ENCODE measurements at regions not wholly inside any gene's neighbourhood (a gene's known extent, or its start where the extent isn't known, plus 50 kb on each side); places are given as distances from the start of the nearest gene placed in this dataset.

GRCh38 chr3:1798711-1799405 lies 299.8 kb upstream of the CNTN4 start:
- no peak for DNase-seq (ENCODE audit: low spot score in 2 of 2)
- FAIRE-seq = no peak

- FAIRE-seq (no peak), DNase-seq (ENCODE audit: low spot score in 2 of 2) (no peak)
Measured at GRCh38 chr3:1805331-1805730, 293.3 kb upstream of the CNTN4 start.

GRCh38 chr3:1808590-1808989 lies 290.1 kb upstream of the CNTN4 start:
- DNase-seq (ENCODE audit: low spot score in 2 of 2) (no peak), FAIRE-seq (no peak)

- FAIRE-seq = no peak
- no peak for DNase-seq (ENCODE audit: low spot score in 2 of 2)
Measured at GRCh38 chr3:1823867-1824266, 274.8 kb upstream of the CNTN4 start.

- DNase-seq (ENCODE audit: low spot score in 2 of 2) (no peak), FAIRE-seq (no peak)
Measured at GRCh38 chr3:1824359-1824758, 274.3 kb upstream of the CNTN4 start.

GRCh38 chr3:1828519-1828918 lies 270.1 kb upstream of the CNTN4 start:
- no peak for FAIRE-seq
- no peak for DNase-seq (ENCODE audit: low spot score in 2 of 2)

- no peak for FAIRE-seq
- no peak for DNase-seq (ENCODE audit: low spot score in 2 of 2)
Measured at GRCh38 chr3:1830851-1831250, 267.8 kb upstream of the CNTN4 start.

GRCh38 chr3:1832395-1832794 lies 266.3 kb upstream of the CNTN4 start:
- no peak for FAIRE-seq
- no peak for DNase-seq (ENCODE audit: low spot score in 2 of 2)

- FAIRE-seq (no peak), DNase-seq (ENCODE audit: low spot score in 2 of 2) (no peak)
Measured at GRCh38 chr3:1843111-1843510, 255.6 kb upstream of the CNTN4 start.

- no peak for DNase-seq (ENCODE audit: low spot score in 2 of 2)
- FAIRE-seq = no peak
Measured at GRCh38 chr3:1847571-1847970, 251.1 kb upstream of the CNTN4 start.

- FAIRE-seq = no peak
- no peak for DNase-seq (ENCODE audit: low spot score in 2 of 2)
Measured at GRCh38 chr3:1848935-1849334, 249.7 kb upstream of the CNTN4 start.

GRCh38 chr3:1852950-1853349 lies 245.7 kb upstream of the CNTN4 start:
- FAIRE-seq (no peak), DNase-seq (ENCODE audit: low spot score in 2 of 2) (no peak)

GRCh38 chr3:1855841-1856240 lies 242.8 kb upstream of the CNTN4 start:
- DNase-seq (ENCODE audit: low spot score in 2 of 2) (no peak), FAIRE-seq (no peak)

- FAIRE-seq = no peak
- DNase-seq (ENCODE audit: low spot score in 2 of 2) = no peak
Measured at GRCh38 chr3:1870738-1871137, 227.9 kb upstream of the CNTN4 start.

- DNase-seq (ENCODE audit: low spot score in 2 of 2) (no peak), FAIRE-seq (no peak)
Measured at GRCh38 chr3:1883534-1883933, 215.1 kb upstream of the CNTN4 start.

- no peak for FAIRE-seq
Measured at GRCh38 chr3:1892459-1892858, 206.2 kb upstream of the CNTN4 start.

GRCh38 chr3:1902416-1902815 lies 196.2 kb upstream of the CNTN4 start:
- FAIRE-seq (no peak), DNase-seq (ENCODE audit: low spot score in 2 of 2) (no peak)

More at GRCh38 chr3:1892459-1892858, 206.2 kb upstream of the CNTN4 start:
- no peak for DNase-seq (ENCODE audit: low spot score in 2 of 2)

- DNase-seq (ENCODE audit: low spot score in 2 of 2) (no peak), FAIRE-seq (no peak)
Measured at GRCh38 chr3:1903111-1903510, 195.6 kb upstream of the CNTN4 start.

- FAIRE-seq (no peak), DNase-seq (ENCODE audit: low spot score in 2 of 2) (no peak)
Measured at GRCh38 chr3:1907911-1908310, 190.8 kb upstream of the CNTN4 start.

- no peak for FAIRE-seq
- no peak for DNase-seq (ENCODE audit: low spot score in 2 of 2)
Measured at GRCh38 chr3:1908651-1909445, 189.8 kb upstream of the CNTN4 start.

- DNase-seq (ENCODE audit: low spot score in 2 of 2) (no peak), FAIRE-seq (no peak)
Measured at GRCh38 chr3:1910322-1910721, 188.3 kb upstream of the CNTN4 start.

GRCh38 chr3:1929788-1930414 lies 168.8 kb upstream of the CNTN4 start:
- no peak for FAIRE-seq

More at GRCh38 chr3:1929788-1930414, 168.8 kb upstream of the CNTN4 start:
- no peak for DNase-seq (ENCODE audit: low spot score in 2 of 2)

All from frontal cortex (tissue), 3 donors.